Neuronal stem cell (in vitro differentiated cells): ENCODE measurements at regions not wholly inside any gene's neighbourhood (a gene's known extent, or its start where the extent isn't known, plus 50 kb on each side); places are given as distances from the start of the nearest gene placed in this dataset.

ENCODE experiments used
- DNase-seq: peaks from one replicate; pipeline ENCODE4 v3.0.0-alpha.2; 2013; ENCODE audit warnings: low spot score
- H2AFZ ChIP-seq: one replicate; pipeline ENCODE4 v1.6.1; 2013; ENCODE audit warnings: mild to moderate bottlenecking, low read length, inconsistent platforms
- H2AK5ac ChIP-seq: 2 replicates; pipeline ENCODE4 v1.6.1; 2013; ENCODE audit warnings: low read depth, mild to moderate bottlenecking, inconsistent platforms, low read length, moderate library complexity, mixed read lengths
- H2BK120ac ChIP-seq: 2 replicates; pipeline ENCODE4 v1.6.1; 2013; ENCODE audit warnings: low read depth, mild to moderate bottlenecking, inconsistent platforms, low read length, moderate library complexity, mixed read lengths
- H2BK12ac ChIP-seq: one replicate; pipeline ENCODE4 v1.6.1; 2013; ENCODE audit warnings: low read length, inconsistent platforms
- H2BK15ac ChIP-seq: 2 replicates; pipeline ENCODE4 v1.6.1; 2013; ENCODE audit warnings: mild to moderate bottlenecking, low read length, inconsistent platforms, mixed read lengths
- H2BK5ac ChIP-seq: one replicate; pipeline ENCODE4 v1.6.1; 2013; ENCODE audit warnings: inconsistent platforms, mild to moderate bottlenecking, low read length, moderate library complexity
- H3K14ac ChIP-seq: one replicate; pipeline ENCODE4 v1.6.1; 2013; ENCODE audit warnings: low read length, inconsistent platforms
- H3K18ac ChIP-seq: 2 replicates; pipeline ENCODE4 v1.6.1; 2013; ENCODE audit warnings: low read length, inconsistent platforms
- H3K23ac ChIP-seq: 2 replicates; pipeline ENCODE4 v1.6.1; 2013; ENCODE audit warnings: low read depth, mild to moderate bottlenecking, mixed read lengths, low read length, inconsistent platforms; ENCODE audit not compliant: poor library complexity
- H3K27ac ChIP-seq: replicated peaks from 3 replicates; pipeline ENCODE4 v1.5.1; 2013; ENCODE audit warnings: low read length, inconsistent platforms
- H3K27me3 ChIP-seq, 3 experiments: 2 replicates each; pipeline ENCODE4 v1.6.1; 2013; ENCODE audit warnings: low read length in 3 of 3, mild to moderate bottlenecking in 2 of 3, inconsistent platforms in 1 of 3, low read depth in 1 of 3, mixed read lengths in 1 of 3, moderate library complexity in 1 of 3; ENCODE audit not compliant: control insufficient read depth in 3 of 3, insufficient read depth in 3 of 3
- H3K36me3 ChIP-seq, 2 donors: replicated peaks in 1 of 2; 2 replicates each; pipeline ENCODE4 v1.6.1; 2013; ENCODE audit warnings: low read length in 2 of 2; ENCODE audit not compliant: control insufficient read depth in 2 of 2, insufficient read depth in 2 of 2
- H3K4ac ChIP-seq: 2 replicates; pipeline ENCODE4 v1.6.1; 2013; ENCODE audit warnings: inconsistent platforms, mild to moderate bottlenecking, low read length, moderate library complexity
- H3K4me1 ChIP-seq, 2 donors: 1 replicate in 1 of 2; 2 replicates in 1 of 2; pipeline ENCODE4 v1.6.1; 2013; ENCODE audit warnings: low read length in 2 of 2, low read depth in 1 of 2; ENCODE audit not compliant: control insufficient read depth in 2 of 2, insufficient read depth in 1 of 2
- H3K4me2 ChIP-seq: one replicate; pipeline ENCODE4 v1.6.1; 2013; ENCODE audit warnings: mild to moderate bottlenecking, low read length, inconsistent platforms; ENCODE audit not compliant: insufficient read depth, poor library complexity, severe bottlenecking
- H3K4me3 ChIP-seq, 2 donors: 2 replicates each; pipeline ENCODE4 v1.5.1; 2013; ENCODE audit warnings: low read length in 2 of 2, mild to moderate bottlenecking in 2 of 2, inconsistent platforms in 1 of 2, moderate library complexity in 1 of 2
- H3K79me1 ChIP-seq: one replicate; pipeline ENCODE4 v1.6.1; 2013; ENCODE audit warnings: low read depth, mild to moderate bottlenecking, inconsistent platforms, low read length, moderate library complexity
- H3K9ac ChIP-seq: one replicate; pipeline ENCODE4 v1.6.1; 2013; ENCODE audit warnings: mild to moderate bottlenecking, low read depth, low read length, inconsistent platforms; ENCODE audit not compliant: poor library complexity
- H3K9me3 ChIP-seq, 2 donors: replicated peaks in 1 of 2; 2 replicates each; pipeline versions ENCODE3 to v1.6.1; 2013; ENCODE audit warnings: low read length in 2 of 2, mild to moderate bottlenecking in 2 of 2, inconsistent platforms in 1 of 2, low read depth in 1 of 2, mixed read lengths in 1 of 2, moderate library complexity in 1 of 2; ENCODE audit not compliant: control insufficient read depth in 2 of 2, insufficient read depth in 1 of 2
- H4K8ac ChIP-seq: one replicate; pipeline ENCODE4 v1.6.1; 2013; ENCODE audit warnings: low read depth, mild to moderate bottlenecking, inconsistent platforms, low read length, moderate library complexity
- H4K91ac ChIP-seq: one replicate; pipeline ENCODE4 v1.6.1; 2013; ENCODE audit warnings: low read length, low read depth, mild to moderate bottlenecking, inconsistent platforms; ENCODE audit not compliant: poor library complexity
- WGBS, 2 donors: extraction: QIAGEN DNeasy Blood & Tissue Kit; methylation state at CpG; one replicate each; pipeline ENCODE4 v1.1.7; 2013; ENCODE audit warnings: missing lambda C conversion rate in 2 of 2, mixed read lengths in 1 of 2; ENCODE audit not compliant: insufficient read length in 2 of 2, insufficient replicate concordance in 1 of 2; ENCODE audit errors: extremely low coverage in 2 of 2; 5-methylcytosine and 5-hydroxymethylcytosine counted together

- no peak overlapping the region for H3K4ac ChIP-seq
- no peak overlapping the region for H3K14ac ChIP-seq
- no peak overlapping the region for H3K4me2 ChIP-seq
- no peaks in the 10 kb centered on the region for H3K79me1 ChIP-seq
- no peak overlapping the region for H2BK120ac ChIP-seq
- no peak overlapping the region for H2AK5ac ChIP-seq
- H3K4me3 ChIP-seq: no peak overlapping the region
- no peak overlapping the region for H4K91ac ChIP-seq
- no peak overlapping the region for H3K9ac ChIP-seq
- H3K4me1 ChIP-seq: no peaks in the 10 kb centered on the region
- no peak overlapping the region for H2AFZ ChIP-seq
- H2BK15ac ChIP-seq: no peak overlapping the region
- H2BK12ac ChIP-seq: no peak overlapping the region
- H2BK5ac ChIP-seq: no peak overlapping the region
- no peak overlapping the region for H3K18ac ChIP-seq
- peaks cover 0 to 2% of the 10 kb centered on the region in 2 donors for H3K9me3 ChIP-seq
- H3K36me3 ChIP-seq: no peaks in the 10 kb centered on the region
- H3K23ac ChIP-seq: no peak overlapping the region
- no peak overlapping the region for H3K27ac ChIP-seq
- no CpG with 5 or more reads among the region's 1 CpG for WGBS, 2 donors
- H3K27me3 ChIP-seq: peaks cover 0 to 2% (median 0%) of the 10 kb centered on the region in 3 experiments
- no peak for DNase-seq
- no peak overlapping the region for H4K8ac ChIP-seq
Measured at GRCh38 chr1:38697387-38697786, 162.2 kb downstream of the RRAGC start.

GRCh38 chr1:38696371-38696770 is 163.2 kb downstream of the RRAGC start:
- no peak overlapping the region for H3K18ac ChIP-seq
- no peak overlapping the region for H2AFZ ChIP-seq
- H3K27ac ChIP-seq: no peak overlapping the region
- H2BK15ac ChIP-seq: no peak overlapping the region
- H3K14ac ChIP-seq: no peak overlapping the region
- H3K4me1 ChIP-seq: no peaks in the 10 kb centered on the region
- H3K27me3 ChIP-seq: peaks cover 0 to 2% (median 0%) of the 10 kb centered on the region in 3 experiments
- no peaks in the 10 kb centered on the region for H3K9me3 ChIP-seq
- H3K4me2 ChIP-seq: no peak overlapping the region
- H3K36me3 ChIP-seq: no peaks in the 10 kb centered on the region
- no peak overlapping the region for H4K91ac ChIP-seq
- no CpG with 5 or more reads among the region's 2 CpGs for WGBS, 2 donors
- no peak overlapping the region for H2BK12ac ChIP-seq
- H3K4ac ChIP-seq: no peak overlapping the region
- H3K4me3 ChIP-seq: no peak overlapping the region
- no peak for DNase-seq
- H4K8ac ChIP-seq: no peak overlapping the region
- no peak overlapping the region for H2BK120ac ChIP-seq
- no peak overlapping the region for H2AK5ac ChIP-seq
- no peak overlapping the region for H2BK5ac ChIP-seq
- H3K9ac ChIP-seq: no peak overlapping the region
- H3K23ac ChIP-seq: no peak overlapping the region
- no peaks in the 10 kb centered on the region for H3K79me1 ChIP-seq

GRCh38 chr1:38693759-38694158 is 165.8 kb downstream of the RRAGC start:
- no peak overlapping the region for H3K14ac ChIP-seq
- H2BK120ac ChIP-seq: no peak overlapping the region
- no peak overlapping the region for H3K18ac ChIP-seq
- no peak overlapping the region for H3K4me2 ChIP-seq
- H3K36me3 ChIP-seq: no peaks in the 10 kb centered on the region
- no peak overlapping the region for H2BK15ac ChIP-seq
- H3K9ac ChIP-seq: no peak overlapping the region
- no peak overlapping the region for H3K23ac ChIP-seq
- H2AFZ ChIP-seq: no peak overlapping the region
- no peaks in the 10 kb centered on the region for H3K79me1 ChIP-seq
- H3K4ac ChIP-seq: no peak overlapping the region
- no peak overlapping the region for H3K27ac ChIP-seq
- no peak for DNase-seq
- no peaks in the 10 kb centered on the region for H3K4me1 ChIP-seq
- H2AK5ac ChIP-seq: no peak overlapping the region
- H3K9me3 ChIP-seq: no peaks in the 10 kb centered on the region
- no CpG with 5 or more reads among the region's 1 CpG for WGBS, 2 donors
- H2BK5ac ChIP-seq: no peak overlapping the region
- H4K91ac ChIP-seq: no peak overlapping the region
- H4K8ac ChIP-seq: no peak overlapping the region
- H2BK12ac ChIP-seq: no peak overlapping the region
- H3K4me3 ChIP-seq: no peak overlapping the region
- peaks cover 0 to 2% (median 0%) of the 10 kb centered on the region in 3 experiments for H3K27me3 ChIP-seq

GRCh38 chr1:38693031-38693430 is 166.5 kb downstream of the RRAGC start:
- no peak overlapping the region for H4K8ac ChIP-seq
- H4K91ac ChIP-seq: no peak overlapping the region
- H2BK12ac ChIP-seq: no peak overlapping the region
- H3K4me2 ChIP-seq: no peak overlapping the region
- no peak overlapping the region for H3K14ac ChIP-seq
- DNase-seq: no peak
- no peak overlapping the region for H3K23ac ChIP-seq
- H3K9me3 ChIP-seq: no peaks in the 10 kb centered on the region
- H2AFZ ChIP-seq: no peak overlapping the region
- peak overlapping the region; percentile 86 for H3K18ac ChIP-seq
- H2AK5ac ChIP-seq: no peak overlapping the region
- no peak overlapping the region for H3K4ac ChIP-seq
- H2BK5ac ChIP-seq: no peak overlapping the region
- no peaks in the 10 kb centered on the region for H3K36me3 ChIP-seq
- H3K4me1 ChIP-seq: no peaks in the 10 kb centered on the region
- H3K9ac ChIP-seq: peak overlapping the region; percentile 13
- WGBS, 2 donors: no CpG with 5 or more reads among the region's 3 CpGs
- no peak overlapping the region for H3K4me3 ChIP-seq
- peaks cover 0 to 2% (median 0%) of the 10 kb centered on the region in 3 experiments for H3K27me3 ChIP-seq
- H3K79me1 ChIP-seq: no peaks in the 10 kb centered on the region
- no peak overlapping the region for H2BK15ac ChIP-seq
- H2BK120ac ChIP-seq: no peak overlapping the region
- H3K27ac ChIP-seq: no peak overlapping the region
